Endothelial cell of umbilical vein (primary cell): ENCODE measurements at regions not wholly inside any gene's neighbourhood (a gene's known extent, or its start where the extent isn't known, plus 50 kb on each side); places are given as distances from the start of the nearest gene placed in this dataset.

Experiments
- BruUV-seq: library from RNA; stranded (reverse); fragments of 400-500 nt; replicated peaks from 2 replicates; lab custom pipeline; 2021; lab: Mats Ljungman, UMichigan
- CTCF ChIA-PET: fragments of 300-600, 350-600 bp; sonication (Branson Sonifier 250); formaldehyde crosslinking; loops from one replicate; lab custom pipeline; 2021; ENCODE audit warnings: antibody characterized with exemption, inconsistent platforms; lab: Charles Lee
- POLR2A ChIA-PET: fragments of 300-600, 350-600 bp; sonication (Branson Sonifier 250); formaldehyde crosslinking; loops from one replicate; lab custom pipeline; 2021; ENCODE audit warnings: antibody characterized with exemption, inconsistent platforms; lab: Charles Lee
- DNase-seq: peaks from one replicate; pipeline ENCODE4 v3.0.0-alpha.2; 2011; ENCODE audit warnings: low read depth, low spot score
- FAIRE-seq: peaks from 2 replicates; lab custom pipeline; 2011; peaks lifted over from hg19 to GRCh38; lab: Jason Lieb, UNC
- H2AFZ ChIP-seq: 2 replicates; pipeline ENCODE4 v1.6.0; 2012; ENCODE audit warnings: low read depth, low read length, control low read depth, inconsistent platforms
- H3K27ac ChIP-seq: 2 replicates; pipeline ENCODE4 v1.5.1; 2011; ENCODE audit warnings: low read depth, mild to moderate bottlenecking, control low read depth, low read length, moderate library complexity; ENCODE audit not compliant: insufficient read depth
- H3K27me3 ChIP-seq, 2 experiments: 2 replicates each; pipeline versions ENCODE4 v1.6.0 to v1.6.1; 2011; ENCODE audit warnings: low read length in 2 of 2, mixed read lengths in 1 of 2; ENCODE audit not compliant: control insufficient read depth in 2 of 2, insufficient read depth in 2 of 2
- H3K36me3 ChIP-seq, 2 experiments: 2 replicates in 1 of 2; 3 replicates in 1 of 2; pipeline ENCODE4 v1.5.1; 2011; ENCODE audit warnings: low read length in 2 of 2, mild to moderate bottlenecking in 1 of 2, moderate library complexity in 1 of 2; ENCODE audit not compliant: control insufficient read depth in 2 of 2, insufficient read depth in 2 of 2; ENCODE audit errors: extremely low read depth in 1 of 2
- H3K4me1 ChIP-seq: 3 replicates; pipeline ENCODE4 v1.5.1; 2011; ENCODE audit warnings: mild to moderate bottlenecking, low read length; ENCODE audit not compliant: control insufficient read depth, insufficient read depth; ENCODE audit errors: extremely low read depth
- H3K4me2 ChIP-seq: 2 replicates; pipeline ENCODE4 v1.6.1; 2011; ENCODE audit warnings: low read length, control low read depth, mixed read lengths; ENCODE audit not compliant: insufficient read depth
- H3K4me3 ChIP-seq, 3 experiments: fragments of 200-600 bp in 1 of 3; sonication (generic), shearing (Covaris generic) in 1 of 3; replicated peaks in 1 of 3; 2 replicates each; pipeline ENCODE4 v1.5.1; 2011 to 2016; ENCODE audit warnings: control low read depth in 3 of 3, low read length in 3 of 3, mild to moderate bottlenecking in 2 of 3, inconsistent platforms in 1 of 3, low read depth in 1 of 3, moderate library complexity in 1 of 3; ENCODE audit not compliant: insufficient read depth in 1 of 3
- H3K79me2 ChIP-seq: 2 replicates; pipeline ENCODE4 v1.6.0; 2012; ENCODE audit warnings: low read length, inconsistent platforms; ENCODE audit not compliant: control insufficient read depth, insufficient read depth
- H3K9ac ChIP-seq: replicated peaks from 2 replicates; pipeline ENCODE3; 2011; ENCODE audit warnings: low read length, control low read depth; ENCODE audit not compliant: insufficient read depth; ENCODE audit errors: extremely low read depth
- H3K9me1 ChIP-seq: replicated peaks from 3 replicates; pipeline ENCODE4 v1.6.0; 2011; ENCODE audit warnings: mild to moderate bottlenecking, low read length; ENCODE audit not compliant: control insufficient read depth, insufficient read depth; ENCODE audit errors: extremely low read depth
- H3K9me3 ChIP-seq: replicated peaks from 2 replicates; pipeline ENCODE4 v1.5.1; 2012; ENCODE audit warnings: low read length, inconsistent platforms; ENCODE audit not compliant: control insufficient read depth, insufficient read depth
- H4K20me1 ChIP-seq: replicated peaks from 2 replicates; pipeline ENCODE3; 2011; ENCODE audit warnings: mild to moderate bottlenecking, low read length; ENCODE audit not compliant: control insufficient read depth, insufficient read depth; ENCODE audit errors: extremely low read depth
- EZH2 ChIP-seq: IDR thresholded peaks from 2 replicates; pipeline ENCODE4 v1.6.1; 2012; ENCODE audit warnings: borderline replicate concordance, low read depth, mild to moderate bottlenecking, moderate library complexity, low read length, inconsistent platforms; ENCODE audit not compliant: severe bottlenecking
- FOS ChIP-seq: IDR thresholded peaks from 2 replicates; pipeline ENCODE4 v1.6.1; 2011; ENCODE audit warnings: mild to moderate bottlenecking, low read length, moderate library complexity, borderline replicate concordance; ENCODE audit not compliant: insufficient read depth
- GATA2 ChIP-seq: IDR thresholded peaks from 2 replicates; pipeline ENCODE4 v1.7.0; 2011; ENCODE audit warnings: low read depth, mild to moderate bottlenecking, moderate library complexity, mixed read lengths, low read length; ENCODE audit not compliant: insufficient read length, insufficient read depth
- JUN ChIP-seq: IDR thresholded peaks from 2 replicates; pipeline ENCODE4 v1.6.1; 2011; ENCODE audit warnings: borderline replicate concordance, low read depth; ENCODE audit not compliant: insufficient read length, insufficient read depth
- MYC ChIP-seq: IDR thresholded peaks from one replicate; pipeline ENCODE4 v1.6.1; 2011; ENCODE audit warnings: mild to moderate bottlenecking, low read depth, low read length
- POLR2A ChIP-seq: IDR thresholded peaks from 2 replicates; pipeline ENCODE4 v1.6.1; 2012; ENCODE audit warnings: low read depth, mild to moderate bottlenecking, control low read depth, low read length
- POLR2AphosphoS5 ChIP-seq: IDR thresholded peaks from 2 replicates; pipeline ENCODE4 v1.6.1; 2012; ENCODE audit warnings: low read depth, mild to moderate bottlenecking, control low read depth, low read length, moderate library complexity; ENCODE audit not compliant: insufficient read depth
- dilution Hi-C: fragments of 300-500 bp; cut with MboI; formaldehyde crosslinking; loops from one replicate; pipeline ENCODE4 v1.15.0; 2019; ENCODE audit warnings: low sequenced_read_pairs; ENCODE audit not compliant: extremely low pct_ligation_motif_present
- intact Hi-C: fragments of 100-400 bp; cut with micrococcal nuclease; formaldehyde crosslinking; loops from one replicate; pipeline ENCODE4 v1.10.0; 2022
- TF ChIP-seq, protein P1 (sequence below): IDR thresholded peaks from 2 replicates; pipeline ENCODE4 v1.6.1; 2011; ENCODE audit not compliant: insufficient read depth, insufficient read length
- TF ChIP-seq, protein P2 (sequence below), 2 donors: IDR thresholded peaks; 1 replicate in 1 of 2; 2 replicates in 1 of 2; pipeline ENCODE4 v1.5.1; 2011; ENCODE audit warnings: low read length in 2 of 2, mild to moderate bottlenecking in 2 of 2, moderate library complexity in 2 of 2, control low read depth in 1 of 2, inconsistent platforms in 1 of 2, low read depth in 1 of 2; ENCODE audit not compliant: insufficient read depth in 1 of 2; ENCODE audit errors: extremely low read depth in 1 of 2

DNA sequence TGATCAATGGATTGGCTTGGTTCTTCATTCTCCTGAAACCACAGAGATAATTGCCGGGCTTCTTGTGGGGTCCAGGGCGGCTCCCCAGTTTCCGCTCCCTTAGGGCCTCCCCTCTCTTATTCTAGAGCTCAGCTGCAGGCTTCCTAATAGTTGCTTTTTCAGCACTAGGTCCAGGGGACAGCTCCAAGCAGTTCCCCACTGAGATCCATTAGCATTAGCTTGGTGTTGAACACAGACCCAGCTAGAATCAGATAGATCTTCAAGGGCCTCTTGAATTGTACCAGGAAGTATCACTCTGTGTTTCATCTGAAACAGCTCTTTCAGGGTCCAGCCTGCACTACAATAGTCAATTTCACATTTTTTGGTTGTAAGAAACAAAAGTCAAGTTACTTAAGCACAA, 238.7 kb downstream of the SEC23IP start:
- no peak for FAIRE-seq
- Histone ChIP-seq H3K9ac (no peak overlapping the region), H3K79me2 (no peaks in the 10 kb centered on the region), H3K9me3 (no peaks in the 10 kb centered on the region), H3K4me3 (no peak overlapping the region), H3K36me3 (no peaks in the 10 kb centered on the region), H3K9me1 (no peaks in the 10 kb centered on the region), H3K27me3 (no peaks in the 10 kb centered on the region), H2AFZ (no peak overlapping the region), H3K4me2 (no peak overlapping the region), H4K20me1 (no peaks in the 10 kb centered on the region), H3K27ac (no peak overlapping the region), H3K4me1 (no peaks in the 10 kb centered on the region)
- dilution Hi-C loops = no loop called here
- TF ChIP-seq JUN (no peak), MYC (no peak), GATA2 (no peak), POLR2AphosphoS5 (no peak), POLR2A (no peak), FOS (no peak), EZH2 (no peak)
- TF ChIP-seq, protein P1, sequence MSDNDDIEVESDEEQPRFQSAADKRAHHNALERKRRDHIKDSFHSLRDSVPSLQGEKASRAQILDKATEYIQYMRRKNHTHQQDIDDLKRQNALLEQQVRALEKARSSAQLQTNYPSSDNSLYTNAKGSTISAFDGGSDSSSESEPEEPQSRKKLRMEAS = no peak
- TF ChIP-seq, protein P2, sequence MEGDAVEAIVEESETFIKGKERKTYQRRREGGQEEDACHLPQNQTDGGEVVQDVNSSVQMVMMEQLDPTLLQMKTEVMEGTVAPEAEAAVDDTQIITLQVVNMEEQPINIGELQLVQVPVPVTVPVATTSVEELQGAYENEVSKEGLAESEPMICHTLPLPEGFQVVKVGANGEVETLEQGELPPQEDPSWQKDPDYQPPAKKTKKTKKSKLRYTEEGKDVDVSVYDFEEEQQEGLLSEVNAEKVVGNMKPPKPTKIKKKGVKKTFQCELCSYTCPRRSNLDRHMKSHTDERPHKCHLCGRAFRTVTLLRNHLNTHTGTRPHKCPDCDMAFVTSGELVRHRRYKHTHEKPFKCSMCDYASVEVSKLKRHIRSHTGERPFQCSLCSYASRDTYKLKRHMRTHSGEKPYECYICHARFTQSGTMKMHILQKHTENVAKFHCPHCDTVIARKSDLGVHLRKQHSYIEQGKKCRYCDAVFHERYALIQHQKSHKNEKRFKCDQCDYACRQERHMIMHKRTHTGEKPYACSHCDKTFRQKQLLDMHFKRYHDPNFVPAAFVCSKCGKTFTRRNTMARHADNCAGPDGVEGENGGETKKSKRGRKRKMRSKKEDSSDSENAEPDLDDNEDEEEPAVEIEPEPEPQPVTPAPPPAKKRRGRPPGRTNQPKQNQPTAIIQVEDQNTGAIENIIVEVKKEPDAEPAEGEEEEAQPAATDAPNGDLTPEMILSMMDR (IDR thresholded peaks at IDR 0.05; ENCODE audit: extremely low read depth in 1 of 2, insufficient read depth in 1 of 2, low read depth in 1 of 2, low read length in 2 of 2) = no peak
- no TSS peak for BruUV-seq
- ChIA-PET POLR2A (no interaction called here), CTCF (interaction anchor here (1.6 kb wide), 1 partner anchor 26 kb away, joined by 4 read pairs; no protein-coding TSS in a partner anchor)
- DNase-seq = peak; percentile 19
- intact Hi-C loops = no loop called here
